HepG2 (cell line): ENCODE measurements at regions not wholly inside any gene's neighbourhood (a gene's known extent, or its start where the extent isn't known, plus 50 kb on each side); places are given as distances from the start of the nearest gene placed in this dataset.

Experiments used
- ATAC-seq: fragments of 200-7000 bp; cut with Tn5 transposase; 3 replicates; pipeline ENCODE4 v1.9.1; 2020; ENCODE audit warnings: mild to moderate bottlenecking, moderate library complexity
- BruUV-seq: library from RNA; stranded (reverse); fragments of 400-500 nt; replicated peaks from 2 replicates; lab custom pipeline; 2021; lab: Mats Ljungman, UMichigan
- CTCF ChIA-PET: fragments of 300-600 bp; formaldehyde crosslinking; extraction: SDS; loops from one replicate; lab custom pipeline; 2021; ENCODE audit warnings: low total read pairs, inconsistent platforms, low intra/inter-chr PET ratio; lab: Yijun Ruan, JAX
- POLR2A ChIA-PET: fragments of 350-600 bp; sonication (Branson Sonifier 250); formaldehyde crosslinking; loops from one replicate; lab custom pipeline; 2020; ENCODE audit warnings: antibody characterized with exemption, inconsistent platforms; lab: Yijun Ruan, JAX
- DNase-seq: peaks from one replicate; pipeline ENCODE4 v3.0.0-alpha.2; 2015; ENCODE audit warnings: low spot score
- FAIRE-seq: peaks from 3 replicates; lab custom pipeline; 2011; peaks lifted over from hg19 to GRCh38; lab: Jason Lieb, UNC
- H2AFZ ChIP-seq: one replicate; pipeline ENCODE4 v1.6.1; 2011; ENCODE audit warnings: low read length, inconsistent platforms
- H3K27ac ChIP-seq: fragments of 300-600 bp; 3 replicates; pipeline ENCODE4 v1.8.0; 2011; ENCODE audit warnings: mixed run types, mild to moderate bottlenecking, mixed read lengths, low read length, inconsistent platforms; ENCODE audit not compliant: insufficient read depth; ENCODE audit errors: extremely low read length
- H3K27me3 ChIP-seq, 2 experiments: fragments of 200-600 bp in 1 of 2; 2 replicates in 1 of 2; 3 replicates in 1 of 2; pipeline versions ENCODE4 v1.6.0 to v1.8.0; 2011; ENCODE audit warnings: low read length in 2 of 2, mild to moderate bottlenecking in 2 of 2, moderate library complexity in 2 of 2, inconsistent platforms in 1 of 2; ENCODE audit not compliant: insufficient read depth in 2 of 2, control insufficient read depth in 1 of 2
- H3K36me3 ChIP-seq, 2 experiments: fragments of 200-600 bp in 1 of 2; replicated peaks in 1 of 2; 2 replicates in 1 of 2; 3 replicates in 1 of 2; pipeline versions ENCODE4 v1.5.1 to v1.8.0; 2011; ENCODE audit warnings: low read length in 2 of 2, inconsistent platforms in 1 of 2; ENCODE audit not compliant: insufficient read depth in 2 of 2, control insufficient read depth in 1 of 2
- H3K4me1 ChIP-seq: 2 replicates; pipeline ENCODE4 v1.5.1; 2012; ENCODE audit warnings: low read length, inconsistent platforms; ENCODE audit not compliant: insufficient read depth
- H3K4me2 ChIP-seq: 2 replicates; pipeline ENCODE4 v1.6.0; 2011; ENCODE audit warnings: low read depth, low read length, inconsistent platforms
- H3K4me3 ChIP-seq, 3 experiments: fragments of 200-600 bp in 1 of 3; sonication (generic), shearing (Covaris generic) in 1 of 3; replicated peaks in 1 of 3; 2 replicates each; pipeline ENCODE4 v1.5.1; 2011 to 2016; ENCODE audit warnings: low read length in 3 of 3, inconsistent platforms in 2 of 3, low read depth in 2 of 3, mild to moderate bottlenecking in 2 of 3, control low read depth in 1 of 3, mixed read lengths in 1 of 3; ENCODE audit not compliant: insufficient read depth in 1 of 3
- H3K79me2 ChIP-seq: one replicate; pipeline ENCODE4 v1.6.1; 2011; ENCODE audit warnings: low read length, inconsistent platforms; ENCODE audit not compliant: insufficient read depth
- H3K9ac ChIP-seq: 2 replicates; pipeline ENCODE4 v1.6.0; 2011; ENCODE audit warnings: mild to moderate bottlenecking, low read depth, low read length, inconsistent platforms; ENCODE audit not compliant: insufficient read depth
- H3K9me3 ChIP-seq: 2 replicates; pipeline ENCODE4 v1.5.1; 2012; ENCODE audit warnings: mild to moderate bottlenecking, low read length
- H4K20me1 ChIP-seq: 2 replicates; pipeline ENCODE4 v1.6.0; 2011; ENCODE audit warnings: inconsistent platforms, mild to moderate bottlenecking, low read length, moderate library complexity; ENCODE audit not compliant: insufficient read depth
- EHMT2 ChIP-seq: fragments of 200-600 bp; sonication (generic); IDR thresholded peaks from 2 replicates; pipeline ENCODE4 v1.7.0; 2017; ENCODE audit warnings: antibody characterized with exemption, low read depth, low read length, borderline replicate concordance
- ERF ChIP-seq: IDR thresholded peaks from 2 replicates; pipeline ENCODE4 v1.6.1; 2018; ENCODE audit warnings: missing biosample characterization, missing genetic modification reagents
- HMG20A ChIP-seq: IDR thresholded peaks from 2 replicates; pipeline ENCODE4 v1.6.1; 2016; ENCODE audit warnings: borderline replicate concordance
- NFAT5 ChIP-seq: sonication (generic); formaldehyde crosslinking; IDR thresholded peaks from 2 replicates; pipeline ENCODE4 v1.4.0; 2020; ENCODE audit warnings: missing genetic modification reagents
- PHB2 ChIP-seq: fragments of 450-650 bp; IDR thresholded peaks from 2 replicates; pipeline ENCODE4 v1.6.1; 2018; ENCODE audit not compliant: partially characterized antibody
- SMC3 ChIP-seq: IDR thresholded peaks from 2 replicates; pipeline ENCODE4 v1.6.1; 2011; ENCODE audit warnings: low read length, improper control_type of control experiment
- U2AF2 ChIP-seq: fragments of 200-400 bp; formaldehyde crosslinking; IDR thresholded peaks from 2 replicates; pipeline ENCODE4 v1.6.1; 2017; ENCODE audit warnings: low read depth, mild to moderate bottlenecking, low read length
- USF2 ChIP-seq, 2 experiments: sonication (generic) in 1 of 2; formaldehyde crosslinking in 1 of 2; IDR thresholded peaks; 2 replicates each; pipeline versions ENCODE4 v1.5.1 to v1.6.1; 2011 to 2020; ENCODE audit warnings: borderline replicate concordance in 1 of 2, low read depth in 1 of 2, low read length in 1 of 2, mild to moderate bottlenecking in 1 of 2, missing genetic modification reagents in 1 of 2, moderate library complexity in 1 of 2
- ZBTB3 ChIP-seq: sonication (generic); formaldehyde crosslinking; IDR thresholded peaks from 2 replicates; pipeline ENCODE4 v1.4.0; 2020; ENCODE audit warnings: low read depth, mild to moderate bottlenecking, moderate library complexity, missing genetic modification reagents, borderline replicate concordance
- ZNF101 ChIP-seq: sonication (generic); formaldehyde crosslinking; IDR thresholded peaks from 2 replicates; pipeline ENCODE4 v1.4.0; 2020; ENCODE audit warnings: mild to moderate bottlenecking, low read depth, missing genetic modification reagents, borderline replicate concordance
- ZNF180 ChIP-seq: sonication (generic); formaldehyde crosslinking; IDR thresholded peaks from 2 replicates; pipeline ENCODE4 v1.4.0; 2020; ENCODE audit warnings: low read depth, missing genetic modification reagents, borderline replicate concordance
- ZNF430 ChIP-seq: sonication (generic); formaldehyde crosslinking; IDR thresholded peaks from 2 replicates; pipeline ENCODE4 v1.9.0; 2021; ENCODE audit warnings: mild to moderate bottlenecking, missing genetic modification reagents
- ZNF460 ChIP-seq: sonication (generic); formaldehyde crosslinking; IDR thresholded peaks from 2 replicates; pipeline ENCODE4 v1.5.1; 2020; ENCODE audit warnings: missing genetic modification reagents, mild to moderate bottlenecking, borderline replicate concordance
- ZNF639 ChIP-seq: conservative IDR thresholded peaks from 2 replicates; pipeline ENCODE4 v1.6.1; 2018; ENCODE audit warnings: missing genetic modification reagents
- ZNF691 ChIP-seq: sonication (generic); formaldehyde crosslinking; IDR thresholded peaks from 2 replicates; pipeline ENCODE4 v1.4.0; 2020; ENCODE audit warnings: missing genetic modification reagents, low read depth, mild to moderate bottlenecking, borderline replicate concordance
- ZNF766 ChIP-seq: sonication (generic); formaldehyde crosslinking; IDR thresholded peaks from 2 replicates; pipeline ENCODE4 v1.5.0; 2020; ENCODE audit warnings: missing genetic modification reagents, borderline replicate concordance
- WGBS: methylation state at CpG from one replicate; pipeline ENCODE4 v1.1.6; 2017; ENCODE audit warnings: low lambda C conversion rate; 5-methylcytosine and 5-hydroxymethylcytosine counted together
- in situ Hi-C: cut with HindIII; loops from 2 replicates; pipeline ENCODE4 v1.10.0; 2017; ENCODE audit warnings: low pct_unique_long_range_greater_than_20kb; ENCODE audit not compliant: extremely low pct_ligation_motif_present
- intact Hi-C: fragments of 100-400 bp; cut with micrococcal nuclease; formaldehyde crosslinking; loops from one replicate; pipeline ENCODE4 v1.10.0; 2022; ENCODE audit not compliant: unreplicated experiment

- no peak overlapping the region for H2AFZ ChIP-seq
- in situ Hi-C loops = no loop called here
- no peaks in the 10 kb centered on the region for H3K4me1 ChIP-seq
- ATAC-seq = no peak
- 6% methylated on average over 3 of the region's 3 CpGs for WGBS
- H3K9me3 ChIP-seq = no peaks in the 10 kb centered on the region
- H3K27ac ChIP-seq = no peak overlapping the region
- no peak overlapping the region for H3K9ac ChIP-seq
- BruUV-seq = no TSS peak
- DNase-seq = no peak
- H3K36me3 ChIP-seq = no peaks in the 10 kb centered on the region
- intact Hi-C loops = no loop called here
- POLR2A ChIA-PET = no interaction called here
- H3K4me2 ChIP-seq = no peak overlapping the region
- peaks cover 0 to 1% of the 10 kb centered on the region in 2 experiments; a peak in 1 of 5 replicates for H3K27me3 ChIP-seq
- H4K20me1 ChIP-seq = no peaks in the 10 kb centered on the region; the same call in 1 of the 2 replicates
- H3K79me2 ChIP-seq = no peaks in the 10 kb centered on the region
- H3K4me3 ChIP-seq = no peak overlapping the region
- FAIRE-seq = no peak
- CTCF ChIA-PET = no interaction called here
- TF ChIP-seq PHB2 (no peak), ERF (no peak), ZNF430 (no peak), ZNF180 (CRISPR knock-in tag) (no peak), USF2 (IDR thresholded peaks at IDR 0.05; ENCODE audit: low read depth, low read length) (no peak), USF2 (CRISPR knock-in tag; IDR thresholded peaks at IDR 0.05; ENCODE audit: borderline replicate concordance) (no peak), ZNF766 (CRISPR knock-in tag) (no peak), NFAT5 (CRISPR knock-in tag) (no peak), ZNF639 (CRISPR knock-in tag) (no peak), EHMT2 (no peak), ZBTB3 (CRISPR knock-in tag) (no peak), ZNF101 (no peak), SMC3 (no peak), ZNF691 (no peak), U2AF2 (no peak), ZNF460 (CRISPR knock-in tag) (no peak), HMG20A (CRISPR knock-in tag) (no peak)
Measured at GRCh38 chr4:186471441-186471840, 83.9 kb downstream of the MTNR1A start.
